Hindlimb muscle (tissue), 1 donor: ENCODE measurements at regions not wholly inside any gene's neighbourhood (a gene's known extent, or its start where the extent isn't known, plus 50 kb on each side); places are given as distances from the start of the nearest gene placed in this dataset.
"Not testable (repeated sequence)": the region's sequence is repeated elsewhere in the genome, so short reads cannot be mapped to it uniquely, and the experiment has no call there.

Experiments
- DNase-seq: peaks from one replicate; pipeline ENCODE4 v3.0.0-alpha.2; 2013

DNA sequence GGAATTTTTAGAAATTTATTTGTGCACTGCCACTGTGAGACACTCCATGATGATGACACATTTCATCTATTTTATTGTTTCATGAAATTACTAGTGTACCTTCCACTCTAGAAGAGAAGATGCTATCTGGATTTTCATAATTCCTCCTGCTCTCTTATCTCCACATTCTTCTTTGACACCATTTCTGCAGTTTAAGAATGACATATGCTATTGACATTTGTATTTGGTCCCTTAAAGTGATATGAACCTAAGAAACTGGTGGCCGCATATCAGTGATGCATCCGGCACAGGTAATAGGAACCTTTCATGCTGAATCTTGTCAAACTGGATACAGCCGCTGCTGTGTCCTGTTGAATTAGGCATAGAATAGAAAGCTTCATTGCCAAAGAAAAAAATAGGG lies 696.3 kb downstream of the TMEM121 start:
- DNase-seq: no peak

DNA sequence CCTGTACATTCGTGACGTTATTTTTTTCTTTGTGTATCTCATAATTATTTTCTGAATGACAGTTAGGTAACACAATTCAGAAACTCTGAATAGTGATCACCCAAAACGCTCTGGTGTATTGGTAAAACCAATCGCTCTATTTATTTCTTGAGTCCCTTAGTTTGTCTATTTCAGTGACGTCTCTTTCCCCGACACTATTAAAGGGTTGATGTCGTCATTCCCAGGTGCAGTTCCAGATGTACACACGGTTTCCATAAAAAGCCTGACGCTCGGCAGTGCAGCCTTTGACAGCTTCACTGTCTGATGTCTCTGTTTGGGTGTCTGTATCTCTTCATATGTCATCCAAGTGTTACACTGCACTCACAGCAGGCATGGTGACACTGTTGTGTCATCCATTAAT lies 701.4 kb downstream of the TMEM121 start:
- DNase-seq: no peak

DNA sequence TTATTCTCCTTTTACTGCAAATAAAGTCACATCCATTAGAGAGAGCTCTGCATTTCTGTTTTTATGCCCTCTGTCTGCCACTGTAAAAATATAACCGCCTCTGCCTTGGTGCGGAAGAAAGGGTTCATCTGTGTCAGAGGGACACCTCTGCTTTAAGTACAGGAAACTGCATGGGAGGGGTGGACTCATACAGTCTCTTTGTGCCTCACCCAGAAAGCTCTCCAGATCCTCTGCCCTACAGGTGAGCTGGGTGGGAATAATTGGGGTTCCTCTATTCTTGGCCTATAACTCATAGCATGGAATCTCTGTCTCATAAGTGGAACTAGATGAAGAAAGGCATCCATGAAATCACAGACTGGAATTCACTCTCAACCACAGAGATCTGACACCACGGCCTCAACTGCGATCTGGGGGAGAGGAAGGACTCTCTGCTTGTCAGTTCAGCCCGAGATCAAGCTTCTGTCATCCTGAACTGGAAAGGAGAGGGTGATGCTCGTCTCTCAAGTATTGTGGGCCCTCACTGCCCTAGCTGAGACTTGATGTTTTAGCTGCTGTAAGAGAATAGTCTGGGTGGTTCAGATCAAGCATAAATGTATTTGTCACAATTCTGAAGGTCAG lies 702.3 kb downstream of the TMEM121 start:
- DNase-seq: no peak

DNA sequence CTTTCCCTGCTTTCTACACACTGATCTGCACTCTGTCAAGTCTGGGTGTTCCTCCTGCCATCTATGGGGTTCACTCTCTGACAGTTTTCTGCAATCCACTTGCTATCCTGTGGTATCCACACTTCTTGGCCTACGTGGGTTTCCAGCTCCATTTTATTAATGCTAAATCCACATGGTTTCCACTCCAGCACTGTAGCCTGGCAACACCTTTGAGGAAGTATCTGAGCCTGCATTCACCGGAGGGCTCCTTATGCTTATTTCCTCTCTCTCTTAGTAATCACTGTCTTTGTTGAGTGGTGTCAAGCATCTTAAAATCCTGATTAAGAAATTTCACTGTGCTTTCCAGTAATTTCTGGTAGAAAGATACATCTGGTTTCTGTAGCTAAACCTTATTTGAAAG lies 703.7 kb downstream of the TMEM121 start:
- no peak for DNase-seq

DNA sequence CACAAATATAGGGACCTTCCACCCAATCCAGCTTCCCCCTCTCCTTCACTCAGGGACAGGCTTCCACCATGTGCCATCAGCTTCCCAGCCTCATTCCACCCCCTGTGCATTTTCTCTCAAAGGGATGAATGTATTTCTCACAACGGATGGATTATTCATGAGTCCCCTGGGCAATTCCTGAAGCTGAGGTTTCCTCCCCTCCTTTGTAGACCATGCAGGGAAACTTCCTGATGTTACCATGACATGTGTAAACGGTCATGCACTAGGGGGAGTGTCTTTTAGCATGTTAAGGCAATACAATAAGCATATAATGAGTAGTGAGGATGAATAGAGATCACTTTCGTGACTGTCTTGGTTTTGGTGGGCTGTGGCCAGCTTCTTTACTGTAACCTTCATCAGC lies 706.8 kb downstream of the TMEM121 start:
- not testable (repeated sequence) for DNase-seq

DNA sequence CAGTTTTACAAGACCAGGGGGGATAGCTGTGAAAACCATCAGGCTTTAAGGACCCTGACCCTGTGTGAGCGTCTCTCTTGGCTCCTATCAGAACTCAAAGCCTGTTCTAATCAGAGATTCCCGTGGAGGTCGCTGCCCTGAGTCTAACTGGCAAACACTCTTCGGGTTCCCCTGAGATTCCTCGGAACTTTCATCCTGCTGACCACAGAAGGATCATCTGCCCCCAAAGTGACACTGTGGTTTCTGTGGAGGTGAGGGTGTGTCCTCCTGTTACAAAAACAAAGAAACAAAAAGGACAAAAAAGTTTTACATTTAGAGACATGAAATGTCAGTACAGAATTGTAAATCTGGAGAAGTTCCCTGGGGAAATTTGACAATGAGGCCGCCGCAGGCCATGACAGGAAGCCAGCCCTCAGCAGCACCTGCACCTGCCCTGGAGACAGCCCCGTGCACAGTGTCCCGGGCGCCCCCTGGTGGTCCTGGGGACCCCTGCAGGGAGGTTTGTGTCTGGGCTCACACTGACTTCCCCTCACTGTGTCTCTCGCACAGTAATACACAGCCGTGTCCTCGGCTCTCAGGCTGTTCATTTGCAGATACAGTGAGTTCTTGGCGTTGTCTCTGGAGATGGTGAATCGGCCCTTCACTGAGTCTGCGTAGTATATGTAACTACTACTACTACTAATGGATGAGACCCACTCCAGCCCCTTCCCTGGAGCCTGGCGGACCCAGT lies 708.3 kb downstream of the TMEM121 start:
- DNase-seq: not testable (repeated sequence)

DNA sequence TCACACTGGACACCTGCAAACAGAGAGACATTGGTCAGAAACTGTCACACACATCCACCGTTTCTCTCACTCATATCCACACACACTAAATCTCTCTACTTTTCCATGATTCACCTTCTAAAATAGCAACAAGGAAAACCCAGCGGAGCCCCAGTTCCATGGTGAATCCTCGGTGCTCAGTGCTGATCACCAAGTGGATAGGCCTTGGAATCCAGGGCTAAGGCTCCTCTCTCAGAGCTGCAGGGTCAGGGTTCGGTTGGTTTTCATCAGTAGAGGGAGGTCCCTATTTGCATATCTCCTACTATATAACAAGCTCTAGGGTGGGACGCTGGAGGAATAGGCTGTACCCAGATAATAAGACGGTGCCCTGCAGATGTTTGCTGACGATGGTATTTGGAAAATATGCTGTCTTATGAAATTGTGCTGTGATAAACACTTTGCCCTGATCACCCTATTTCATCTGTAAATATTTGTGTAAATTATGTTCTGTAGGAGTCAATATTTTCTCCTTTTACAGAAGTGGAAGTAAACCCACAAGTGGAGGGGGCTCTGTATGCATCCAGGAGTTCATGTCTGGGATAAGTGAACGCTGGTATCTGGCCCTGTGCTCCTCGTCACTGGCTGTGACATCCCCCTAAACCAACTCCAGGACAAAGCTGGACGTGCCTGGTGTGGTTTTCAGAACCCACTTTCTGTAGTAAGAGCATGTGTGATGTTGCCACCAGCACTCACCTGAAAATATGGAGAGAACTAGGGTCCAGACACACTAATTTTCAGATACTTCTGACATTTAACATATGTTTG lies 709.2 kb downstream of the TMEM121 start:
- DNase-seq: no peak

DNA sequence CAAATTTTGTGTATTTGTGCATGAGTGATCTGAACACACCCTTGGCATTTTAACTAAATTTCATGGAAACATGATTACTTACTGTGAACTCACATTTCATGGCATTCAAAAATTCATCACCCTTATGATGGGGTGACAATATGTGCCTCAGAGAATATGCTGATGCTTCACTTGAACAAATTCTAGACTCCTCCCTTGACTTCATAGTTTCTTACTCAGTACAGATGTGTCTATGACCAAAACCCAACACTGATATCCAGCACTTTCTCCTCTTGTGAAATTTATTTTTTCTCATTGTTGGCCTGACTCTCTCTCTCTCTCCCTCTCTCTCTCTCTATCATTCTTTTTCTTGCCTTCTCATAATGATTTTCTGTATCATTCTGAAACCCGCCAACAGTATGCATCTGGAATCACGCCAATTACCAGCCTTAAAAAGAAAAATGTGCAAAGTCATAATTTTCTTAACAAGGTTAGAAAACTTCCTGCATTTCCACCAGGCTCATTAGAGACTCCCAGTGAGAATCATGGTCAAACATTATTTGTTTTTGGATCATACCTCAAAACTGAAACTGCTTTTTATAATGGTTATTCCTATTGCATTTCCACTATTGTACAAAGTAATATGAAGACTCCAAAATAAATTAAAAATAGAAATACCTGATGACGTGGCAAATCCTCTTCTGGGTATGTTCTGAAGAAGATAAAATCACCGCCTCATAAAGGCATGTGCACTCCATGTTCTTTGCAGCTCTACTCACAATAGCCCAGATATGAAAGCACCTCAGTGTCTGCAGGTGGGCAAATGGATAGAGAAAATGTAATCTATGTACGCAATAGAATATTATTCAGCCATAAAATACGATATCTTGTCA lies 722.2 kb downstream of the TMEM121 start:
- DNase-seq: no peak

DNA sequence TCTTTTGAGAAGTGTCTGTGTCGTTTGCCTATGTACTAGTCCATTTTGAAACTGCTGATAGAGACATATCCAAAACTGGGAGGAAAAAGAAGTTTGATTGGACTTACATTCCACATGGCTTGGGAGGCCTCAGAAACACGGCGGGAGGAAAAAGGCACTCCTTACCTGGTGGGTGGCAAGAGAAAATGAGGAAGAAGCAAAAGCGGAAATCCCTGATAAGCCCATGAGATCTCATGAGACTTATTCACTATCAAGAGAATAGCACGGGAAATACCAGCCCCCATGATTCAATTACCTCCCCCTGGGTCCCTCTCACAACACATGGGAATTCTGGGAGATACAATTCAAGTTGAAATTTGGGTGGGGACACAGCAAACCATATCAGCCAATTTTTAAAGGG lies 727.6 kb downstream of the TMEM121 start:
- DNase-seq: not testable (repeated sequence)

DNA sequence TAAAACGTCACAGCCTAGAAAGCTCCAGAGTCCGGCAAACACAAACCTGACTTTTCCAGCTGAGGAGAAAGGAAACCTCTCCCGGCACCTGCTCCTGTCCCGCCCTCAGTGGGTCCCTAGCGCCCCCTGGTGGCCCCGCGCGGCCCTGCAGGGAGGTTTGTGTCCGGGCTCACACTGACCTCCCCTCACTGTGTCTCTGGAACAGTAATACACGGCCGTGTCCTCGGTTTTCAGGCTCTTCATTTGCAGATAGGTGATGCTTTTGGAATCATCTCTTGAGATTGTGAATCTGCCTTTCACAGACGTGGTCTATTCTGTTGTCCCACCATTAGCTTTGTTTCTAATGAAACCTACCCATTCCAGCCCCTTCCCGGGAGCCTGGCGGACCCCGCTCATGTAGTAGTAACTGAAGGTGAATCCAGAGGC lies 731.2 kb downstream of the TMEM121 start:
- DNase-seq: not testable (repeated sequence)

DNA sequence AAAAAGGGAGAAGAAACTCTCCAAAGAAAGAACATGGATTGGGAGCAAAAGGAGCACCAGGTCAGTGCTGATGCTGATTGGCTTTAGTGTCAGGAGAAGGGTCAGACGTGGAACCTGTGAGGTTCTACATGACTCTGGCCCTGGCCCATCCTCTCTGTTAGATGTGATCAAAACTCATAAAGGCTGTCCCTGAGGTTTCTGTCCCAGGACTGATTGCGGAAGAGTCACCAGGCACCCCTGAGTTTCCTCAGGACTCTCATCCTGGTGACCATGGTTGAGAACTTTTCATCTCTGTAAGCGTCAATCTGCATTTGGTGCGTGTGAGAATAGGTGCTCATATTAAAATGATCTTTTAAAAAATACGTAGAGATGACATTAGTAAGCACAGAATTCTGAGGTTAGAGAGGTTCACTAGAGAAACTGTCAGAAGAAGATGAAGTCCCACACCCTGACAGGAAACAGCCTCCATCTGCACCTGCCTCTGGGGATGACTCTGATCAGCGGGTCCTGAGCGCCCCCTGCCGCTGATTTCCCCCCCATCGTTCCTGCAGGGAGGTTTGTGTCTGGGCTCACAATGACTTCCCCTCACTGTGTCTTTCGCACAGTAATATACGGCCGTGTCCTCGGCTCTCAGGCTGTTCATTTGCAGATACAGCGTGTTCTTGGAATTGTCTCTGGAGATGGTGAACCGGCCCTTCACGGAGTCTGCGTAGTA lies 741.8 kb downstream of the TMEM121 start:
- DNase-seq: no peak

DNA sequence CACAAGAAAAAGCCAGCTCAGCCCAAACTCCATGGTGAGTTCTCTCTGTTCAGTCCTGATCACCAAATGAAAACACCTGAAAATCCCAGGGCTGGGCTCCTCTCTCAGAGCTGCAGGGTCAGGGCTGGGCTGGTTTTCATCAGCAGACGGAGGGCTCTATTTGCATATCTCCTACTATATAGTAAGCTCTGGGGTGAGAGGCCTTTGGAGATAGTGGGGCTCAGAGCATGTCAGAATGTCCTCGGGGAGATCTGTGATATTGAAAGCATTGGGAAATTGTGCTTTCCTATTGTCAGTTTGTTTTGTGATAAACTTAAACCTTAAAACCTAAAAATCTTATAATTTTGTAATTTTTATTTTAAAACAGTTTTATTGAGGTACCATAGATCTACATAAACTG lies 742.6 kb downstream of the TMEM121 start:
- DNase-seq: no peak

DNA sequence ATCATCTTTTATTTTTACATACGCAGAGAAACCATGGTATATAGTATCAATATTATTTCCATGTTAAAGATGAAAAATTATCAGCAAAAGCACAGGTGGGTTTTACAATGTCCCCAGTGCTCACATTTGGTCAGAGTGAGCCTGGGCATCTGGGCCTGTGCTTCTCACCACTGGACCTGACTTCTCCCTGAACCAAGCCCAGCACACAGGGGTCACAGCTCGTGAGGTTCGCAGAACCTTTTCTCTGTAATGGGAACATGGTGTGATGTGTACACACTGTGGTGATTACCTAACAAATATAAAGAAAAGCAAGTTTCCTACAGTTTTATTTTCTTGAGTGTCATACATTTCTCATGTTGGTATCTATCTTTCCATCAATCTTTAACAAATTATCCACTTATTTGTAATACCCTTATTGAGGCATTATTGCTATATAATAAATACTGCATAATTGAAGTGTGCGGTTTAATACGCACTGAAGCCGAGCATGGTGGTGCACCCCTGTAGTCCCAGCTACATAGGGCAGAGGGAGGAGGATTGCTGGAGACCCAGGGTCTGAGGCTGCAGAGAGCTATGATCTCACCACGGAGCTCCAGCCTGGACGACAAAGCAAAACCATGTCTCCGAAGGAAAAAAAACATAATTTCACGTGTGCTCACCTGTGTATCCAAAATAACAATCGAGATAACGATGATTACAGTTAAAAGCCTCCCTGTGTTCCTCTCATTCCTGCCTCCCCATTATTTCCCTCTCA lies 743.2 kb downstream of the TMEM121 start:
- no peak for DNase-seq

DNA sequence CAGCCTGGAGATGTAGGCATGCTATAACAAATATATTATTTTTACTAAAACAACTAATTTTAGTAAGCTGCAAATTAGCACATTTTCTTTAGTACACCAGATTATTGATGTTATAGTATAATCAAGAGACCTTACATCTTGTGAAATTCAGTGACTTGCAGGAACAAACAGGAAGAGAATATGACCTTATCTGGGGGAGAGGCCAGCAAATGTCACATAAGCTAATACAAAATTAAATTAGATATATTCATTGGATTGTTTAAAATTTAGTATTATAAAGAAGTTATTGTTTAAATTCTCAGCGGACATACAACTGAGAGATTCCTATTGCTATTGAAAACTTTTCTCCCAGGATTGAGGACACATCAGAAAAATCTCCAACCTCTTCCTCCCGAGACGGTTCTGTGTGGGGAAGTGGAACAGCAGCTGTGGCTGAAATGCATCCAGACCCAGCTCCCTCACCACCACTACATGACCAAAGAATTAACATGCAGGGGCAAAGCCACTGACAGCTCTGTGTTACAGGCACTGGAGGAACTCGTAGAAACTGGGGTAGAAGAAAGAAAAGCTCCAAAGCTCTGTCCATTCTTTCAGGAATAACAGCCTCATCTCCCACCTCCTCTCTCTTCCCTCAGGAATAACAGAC lies 744.2 kb downstream of the TMEM121 start:
- not testable (repeated sequence) for DNase-seq

DNA sequence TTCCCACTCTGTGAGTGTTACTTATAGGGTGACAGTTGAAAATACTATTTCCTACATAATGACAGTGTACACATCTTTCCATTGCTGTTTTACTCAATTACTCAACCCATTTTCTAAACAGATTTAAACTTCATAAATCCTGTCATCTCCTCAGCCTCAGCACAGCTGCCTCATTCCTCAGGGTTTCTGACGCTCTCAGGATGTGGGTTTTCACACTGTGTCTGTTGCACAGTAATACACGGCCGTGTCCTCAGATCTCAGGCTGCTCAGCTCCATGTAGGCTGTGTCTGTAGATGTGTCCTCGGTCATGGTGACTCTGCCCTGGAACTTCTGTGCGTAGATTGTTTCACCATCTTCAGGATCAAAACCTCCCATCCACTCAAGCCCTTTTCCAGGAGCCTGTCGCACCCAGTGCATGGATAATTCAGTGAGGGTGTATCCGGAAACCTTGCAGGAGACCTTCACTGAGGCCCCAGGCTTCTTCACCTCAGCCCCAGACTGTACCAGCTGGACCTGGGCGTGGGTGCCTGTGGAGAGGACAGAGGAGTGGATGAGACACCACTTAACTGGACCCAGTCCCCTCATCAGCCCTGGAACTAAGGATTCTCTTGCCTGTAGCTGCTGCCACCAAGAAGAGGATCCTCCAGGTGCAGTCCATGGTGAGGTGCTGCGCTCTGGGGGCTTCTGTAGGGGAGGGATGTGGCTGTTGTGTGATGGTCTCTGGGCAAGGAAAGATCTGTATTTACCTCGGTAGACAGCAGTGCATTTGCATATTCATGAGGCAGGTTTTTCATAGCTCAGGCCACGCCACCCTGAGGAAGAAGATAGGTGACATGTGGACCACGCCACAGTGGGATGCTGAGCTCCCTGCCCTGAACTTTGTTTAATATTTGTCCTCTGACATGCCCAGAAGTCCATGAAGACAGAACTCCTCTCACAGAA lies 750.2 kb downstream of the TMEM121 start:
- DNase-seq: no peak

DNA sequence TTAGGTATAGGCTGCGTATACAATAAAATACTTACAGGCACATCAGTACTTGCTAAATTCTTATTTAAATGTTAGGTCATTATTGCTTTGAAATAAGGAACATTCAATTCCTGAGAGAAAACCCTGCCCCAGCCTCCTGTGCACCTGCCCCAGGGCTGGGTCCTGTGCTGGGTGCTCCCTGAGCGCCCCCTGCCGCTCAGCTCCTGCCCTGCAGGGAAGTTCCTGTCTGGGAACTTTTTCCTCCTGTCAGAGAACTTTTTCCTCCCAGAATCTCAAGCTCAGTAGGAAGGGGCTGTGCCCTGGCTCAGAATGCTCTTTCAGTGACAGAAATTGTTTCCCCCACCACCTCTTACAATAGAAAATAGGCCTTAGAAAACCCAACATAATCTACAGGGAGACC lies 751.1 kb downstream of the TMEM121 start:
- DNase-seq: no peak

DNA sequence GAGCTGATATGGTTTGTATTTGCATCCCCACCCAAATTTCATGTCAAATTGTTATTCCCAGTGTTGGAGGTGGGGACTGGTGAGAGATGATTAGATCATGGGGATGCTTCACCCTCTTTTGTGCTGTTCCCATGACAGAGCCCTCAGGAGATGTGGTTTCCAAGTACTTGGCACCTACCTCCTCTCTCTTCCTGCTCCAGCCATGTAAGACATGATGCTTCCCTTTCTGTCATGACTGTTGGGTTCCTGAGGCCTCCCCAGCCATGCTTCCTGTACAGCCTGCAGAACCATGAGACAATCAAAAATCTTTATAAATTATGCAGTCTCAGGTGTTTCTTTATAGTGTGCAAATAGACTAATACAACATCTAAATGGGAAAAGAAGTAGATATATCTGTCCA lies 754.5 kb downstream of the TMEM121 start:
- DNase-seq: no peak

DNA sequence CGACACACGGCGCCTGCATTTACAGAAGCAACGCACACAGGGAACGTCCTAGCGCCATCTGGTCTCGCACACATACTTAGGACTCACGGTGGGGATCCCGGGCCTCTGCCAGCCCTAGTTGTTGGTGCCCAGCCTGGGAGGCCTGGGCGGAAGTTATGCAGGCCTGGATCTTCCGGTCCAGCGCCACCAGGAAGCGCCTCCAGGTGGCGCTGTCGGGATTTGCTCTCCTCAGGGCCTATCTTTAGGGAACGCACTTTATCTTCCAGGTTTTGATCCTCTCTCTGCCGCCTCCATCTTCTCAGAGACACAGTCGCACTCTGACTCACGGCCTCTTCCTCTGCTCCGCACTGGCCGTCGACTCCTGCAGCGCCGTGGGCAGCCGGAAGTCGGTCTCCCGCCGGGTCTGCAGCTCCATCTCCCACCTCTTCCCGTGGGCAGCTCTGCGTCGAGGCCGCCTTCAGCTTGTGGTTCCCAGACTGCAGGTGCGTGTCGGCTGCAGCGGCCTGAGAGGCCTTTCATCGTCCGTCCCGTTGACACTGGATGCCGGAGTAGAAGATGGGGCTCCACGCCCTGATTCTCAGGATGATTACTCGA lies 760.4 kb downstream of the TMEM121 start:
- no peak for DNase-seq

DNA sequence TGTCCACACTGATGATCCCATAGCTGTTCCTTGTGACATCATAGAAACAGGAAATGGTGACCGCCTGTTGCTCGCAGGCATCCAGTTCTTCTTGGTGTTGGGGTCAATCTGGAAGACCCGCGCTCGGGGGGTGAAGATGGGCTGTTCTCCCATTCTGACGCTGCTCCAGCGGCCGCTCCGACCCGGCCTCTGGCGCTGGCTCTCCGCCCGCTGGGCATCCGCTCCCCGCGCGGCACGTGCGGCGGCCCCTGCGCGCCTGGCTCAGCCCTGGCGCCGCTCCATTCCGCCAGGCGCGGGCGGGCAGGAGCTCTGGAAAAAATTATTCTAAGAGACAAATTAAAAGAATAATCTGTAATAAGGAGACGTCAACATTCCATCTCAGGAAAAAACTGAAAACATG lies 761.1 kb downstream of the TMEM121 start:
- DNase-seq: no peak
